IPS DF 19.7 (cell line): ENCODE measurements at regions not wholly inside any gene's neighbourhood (a gene's known extent, or its start where the extent isn't known, plus 50 kb on each side); places are given as distances from the start of the nearest gene placed in this dataset.

Experiments
- DNase-seq: peaks from one replicate; pipeline ENCODE4 v3.0.0-alpha.2; 2013; ENCODE audit warnings: low read depth, low spot score

- DNase-seq = no peak
Measured at GRCh38 chr17:13931111-13931526, 138.2 kb upstream of the COX10 start.

DNA sequence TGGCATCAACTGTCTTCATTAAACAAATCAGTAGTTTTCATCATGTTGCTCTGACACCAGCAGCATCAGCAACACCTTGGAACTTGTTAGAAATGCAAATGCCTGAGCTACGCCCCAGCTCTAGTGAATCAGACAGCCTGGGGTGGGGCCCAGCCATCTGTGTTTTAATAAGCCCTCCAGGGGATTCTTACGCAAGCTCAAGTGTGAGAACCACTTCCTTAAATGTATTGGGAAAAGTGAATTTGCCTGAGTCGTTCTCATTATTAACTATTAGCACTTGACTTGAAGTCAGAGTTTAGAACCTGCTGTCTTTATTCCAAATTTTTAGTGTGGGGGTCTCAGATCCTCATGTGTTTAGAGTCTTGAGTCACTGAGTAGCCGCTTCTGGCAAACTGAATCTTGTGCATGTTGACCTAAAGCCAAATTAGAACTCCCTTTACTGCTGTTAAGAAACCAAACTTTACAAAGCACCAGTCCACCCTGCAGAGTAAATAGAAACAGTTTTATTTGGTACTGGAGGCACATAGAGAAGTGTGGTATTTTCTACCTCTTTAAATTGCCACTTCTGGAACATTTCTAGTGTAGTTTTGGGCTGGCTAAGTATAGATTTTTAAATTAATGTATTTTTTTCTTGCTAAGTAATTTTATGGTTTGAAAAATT is 137.4 kb upstream of the COX10 start:
- DNase-seq = no peak

- DNase-seq = no peak
Measured at GRCh38 chr17:13933441-13934276, 135.6 kb upstream of the COX10 start.

DNA sequence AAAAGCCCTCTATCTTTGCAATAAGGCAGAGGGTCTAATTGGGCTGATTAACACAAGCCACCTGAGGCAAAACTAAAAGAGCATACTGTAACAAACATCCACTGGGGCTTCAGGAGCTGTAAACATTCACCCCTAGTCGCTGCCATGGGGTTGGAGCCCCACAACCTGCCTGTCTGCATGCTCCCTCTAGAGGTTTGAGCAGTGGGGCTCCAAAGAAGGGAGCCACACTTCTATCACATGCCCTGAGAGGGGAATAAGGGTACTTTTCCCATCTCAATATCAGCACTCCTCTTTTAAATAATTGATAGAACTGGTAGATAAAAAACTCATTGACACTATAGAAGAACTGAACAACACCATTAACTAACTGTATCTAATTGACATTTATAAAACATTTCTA is 130.1 kb upstream of the COX10 start:
- no peak for DNase-seq

DNA sequence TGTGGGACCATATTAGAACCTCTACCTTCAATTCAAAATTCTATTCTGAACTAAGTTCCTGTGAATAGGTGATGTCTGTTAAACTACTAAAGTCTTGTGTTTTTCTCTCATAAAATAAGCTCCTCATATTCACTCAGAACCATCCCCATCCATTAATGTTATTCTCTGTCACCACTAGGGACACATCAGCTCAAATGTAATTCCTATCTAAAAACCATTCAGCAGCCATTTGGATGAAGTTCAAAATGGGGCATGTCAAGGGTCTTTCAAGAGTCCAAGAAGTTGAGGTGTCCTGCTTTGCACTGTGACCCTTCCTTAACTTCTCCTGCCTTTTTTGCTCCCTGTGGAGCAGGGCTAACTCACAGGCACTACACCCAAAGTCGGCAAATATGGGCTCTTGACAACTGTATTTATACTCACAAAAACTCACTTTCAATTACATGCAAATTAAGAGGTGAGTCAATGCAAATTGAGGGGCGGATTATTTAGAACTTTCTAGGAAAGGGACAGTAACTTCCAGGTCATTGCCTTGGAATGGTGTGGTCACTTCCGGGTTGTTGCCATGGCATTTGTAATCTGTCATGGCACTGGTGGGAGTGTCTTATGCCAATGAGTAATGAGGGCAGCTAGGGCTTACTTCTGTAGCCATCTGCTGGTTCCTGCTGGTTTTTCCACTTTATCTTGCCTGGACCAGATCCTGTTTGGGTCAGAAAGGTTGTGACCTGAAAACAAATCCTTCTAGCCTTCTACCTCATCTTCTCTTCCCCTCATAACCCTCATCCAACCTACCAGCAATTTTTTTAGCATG is 128.2 kb upstream of the COX10 start:
- peak; percentile 23 for DNase-seq

DNA sequence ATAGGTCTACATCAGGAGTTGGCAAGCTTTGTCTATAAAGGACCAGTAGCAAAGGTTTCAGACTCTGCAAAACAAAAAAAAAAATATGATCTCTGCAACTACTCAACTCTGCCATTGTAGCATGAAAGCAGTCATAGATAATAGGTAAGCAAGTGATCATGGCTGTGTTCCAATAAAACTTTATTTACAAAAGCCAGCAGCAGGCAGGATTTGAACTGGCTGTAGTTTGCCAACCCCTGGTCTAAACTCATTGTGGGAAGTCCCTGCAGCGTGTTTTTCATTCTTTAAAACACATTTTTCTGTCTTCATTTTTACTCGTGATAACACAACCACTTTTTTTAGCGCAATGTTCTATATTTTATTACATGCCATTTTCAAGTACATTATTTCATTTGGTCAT is 127.5 kb upstream of the COX10 start:
- DNase-seq = no peak

DNA sequence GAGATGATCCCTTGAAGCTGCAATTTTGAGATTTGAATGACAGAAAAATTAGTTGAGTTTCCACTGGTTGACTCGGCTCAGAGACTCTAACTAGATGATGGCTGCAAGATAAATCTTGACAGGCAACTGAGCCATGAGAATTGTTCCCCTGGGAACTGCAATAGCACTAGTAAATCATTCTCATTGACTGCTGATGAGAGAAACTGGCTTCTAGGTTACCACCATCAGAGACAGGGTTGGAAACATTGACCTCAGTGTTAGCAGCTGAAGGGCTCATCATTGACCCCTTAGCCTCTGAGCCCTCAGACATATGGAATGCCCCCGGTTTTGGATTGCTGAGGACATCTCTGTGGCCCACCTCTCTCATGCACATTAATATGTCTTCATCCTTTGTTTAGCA is 125.4 kb upstream of the COX10 start:
- no peak for DNase-seq

- DNase-seq = no peak
Measured at GRCh38 chr17:13947499-13947898, 121.8 kb upstream of the COX10 start.

- DNase-seq = no peak
Measured at GRCh38 chr17:13952009-13952750, 117.1 kb upstream of the COX10 start.

DNA sequence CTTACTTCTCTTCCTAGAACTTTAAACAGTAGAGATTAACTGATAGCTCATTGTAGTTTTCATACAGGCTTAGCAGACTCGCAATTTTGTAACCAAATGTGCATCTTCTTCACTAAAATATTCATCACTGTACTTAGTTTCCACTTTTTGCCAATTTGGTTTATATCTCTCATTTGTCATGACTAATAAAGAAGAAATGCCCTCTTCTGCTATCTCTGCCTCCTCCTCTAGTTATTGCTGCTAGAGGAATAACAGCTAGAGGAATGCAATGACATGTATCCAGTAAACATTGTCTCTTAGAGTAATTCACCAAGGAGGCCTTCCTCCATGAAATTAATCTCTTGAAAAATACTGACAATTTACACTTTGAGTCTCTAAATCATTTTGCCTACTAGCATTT is 115.5 kb upstream of the COX10 start:
- DNase-seq = no peak

GRCh38 chr17:13957636-13958035 is 111.7 kb upstream of the COX10 start:
- no peak for DNase-seq

GRCh38 chr17:13958773-13959172 is 110.5 kb upstream of the COX10 start:
- no peak for DNase-seq

DNA sequence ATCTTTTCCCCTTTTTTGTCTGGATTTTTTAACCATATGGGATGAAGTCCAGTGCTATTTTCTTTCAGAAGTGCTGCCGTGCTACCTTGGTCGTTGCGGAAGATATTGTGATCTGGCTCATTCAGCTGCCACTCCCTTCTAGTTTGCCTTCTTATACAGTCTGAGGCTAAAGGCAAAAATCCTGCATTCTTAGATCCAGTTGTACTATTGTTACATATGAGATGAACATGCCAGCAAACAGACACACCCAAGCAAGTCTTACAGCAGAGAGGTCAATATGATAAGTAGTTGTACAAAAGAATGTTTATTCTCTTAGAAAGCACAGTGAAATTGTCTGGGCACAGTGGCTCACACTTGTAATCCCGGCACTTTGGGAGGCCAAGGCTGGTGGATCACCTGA is 108.0 kb upstream of the COX10 start:
- DNase-seq = no peak

- DNase-seq = no peak
Measured at GRCh38 chr17:13962716-13963240, 106.5 kb upstream of the COX10 start.

- DNase-seq = no peak
Measured at GRCh38 chr17:13967416-13967815, 101.9 kb upstream of the COX10 start.

GRCh38 chr17:13970531-13970930 is 98.8 kb upstream of the COX10 start:
- DNase-seq = no peak

GRCh38 chr17:13973960-13974651 is 95.2 kb upstream of the COX10 start:
- DNase-seq = no peak

DNA sequence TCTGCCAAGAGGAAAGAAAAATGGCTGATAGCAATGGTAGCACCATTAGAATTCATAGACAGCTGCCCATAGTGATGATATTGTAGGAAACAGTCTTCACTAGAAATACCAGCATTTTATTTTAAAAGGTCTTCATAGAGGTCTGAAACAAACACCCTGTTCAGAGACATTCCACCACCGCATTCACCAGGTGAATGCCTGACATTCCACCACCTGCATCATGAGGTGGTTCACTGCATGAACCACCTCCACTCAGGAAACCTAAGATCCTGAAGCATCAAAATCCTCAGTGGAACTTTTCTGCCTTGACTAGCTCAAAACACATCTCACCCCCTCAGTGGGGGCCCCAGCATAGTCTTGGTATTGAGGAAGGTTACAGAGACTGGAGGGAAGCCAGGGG is 91.5 kb upstream of the COX10 start:
- no peak for DNase-seq

DNA sequence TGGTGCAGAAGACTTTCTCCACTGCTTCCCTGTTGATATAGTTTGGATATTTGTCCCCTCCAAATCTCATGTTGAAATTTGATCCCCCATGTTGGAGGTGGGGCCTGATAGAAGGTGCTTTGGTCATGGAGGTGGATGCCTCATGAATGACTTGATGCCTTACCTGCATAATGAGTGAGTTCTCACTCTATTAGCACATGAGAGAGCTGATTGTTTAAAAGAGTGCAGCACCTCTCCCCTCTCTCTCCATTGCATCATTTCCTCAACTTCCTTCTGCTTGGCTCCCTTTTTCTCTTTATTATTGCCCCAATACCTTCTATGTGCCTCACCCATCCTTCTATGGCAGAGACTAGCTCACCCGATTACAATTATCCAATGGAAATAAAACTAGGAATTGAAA is 90.8 kb upstream of the COX10 start:
- peak; percentile 50 for DNase-seq

DNA sequence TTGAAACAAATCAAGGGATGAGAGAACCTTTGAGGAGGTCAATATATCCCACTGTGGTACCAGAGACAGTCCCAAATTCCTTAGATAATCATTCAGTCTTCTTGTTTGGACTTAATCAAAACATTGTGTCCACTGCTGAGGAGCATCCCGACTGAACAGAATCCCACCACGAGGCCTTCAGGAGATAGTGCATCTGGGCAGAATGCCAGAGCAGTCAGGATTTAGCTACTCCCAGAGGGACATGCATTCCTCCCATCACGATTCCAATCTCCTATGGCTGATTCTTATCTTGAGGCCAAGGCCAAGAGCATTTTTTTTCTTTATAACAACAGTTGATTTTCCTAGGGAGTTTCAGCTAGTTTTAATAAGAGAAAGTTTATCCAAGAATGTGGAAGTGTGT is 87.4 kb upstream of the COX10 start:
- no peak for DNase-seq

- no peak for DNase-seq
Measured at GRCh38 chr17:13984956-13985355, 84.3 kb upstream of the COX10 start.
